GM13977 (cell line): ENCODE measurements at regions not wholly inside any gene's neighbourhood (a gene's known extent, or its start where the extent isn't known, plus 50 kb on each side); places are given as distances from the start of the nearest gene placed in this dataset.

Source experiments
- DNase-seq: peaks from one replicate; pipeline ENCODE4 v3.0.0; 2012; ENCODE audit warnings: low spot score
- CTCF ChIP-seq: IDR thresholded peaks from 2 replicates; pipeline ENCODE4 v1.5.1; 2012; ENCODE audit warnings: mild to moderate bottlenecking, control low read depth; ENCODE audit not compliant: insufficient read depth; ENCODE audit errors: extremely low read depth, missing control alignments
- in situ Hi-C: fragments of 300-500 bp; cut with MboI; formaldehyde crosslinking; loops from one replicate; pipeline ENCODE4 v1.12.0; 2022; ENCODE audit warnings: low sequenced_read_pairs, low pct_unique_long_range_greater_than_20kb, mixed read lengths, inconsistent platforms; ENCODE audit not compliant: unreplicated experiment

GRCh38 chr12:88706286-88706685, 126.0 kb upstream of the KITLG start:
- in situ Hi-C loops: no loop called here
- DNase-seq: no peak
- no peak for TF ChIP-seq CTCF

DNA sequence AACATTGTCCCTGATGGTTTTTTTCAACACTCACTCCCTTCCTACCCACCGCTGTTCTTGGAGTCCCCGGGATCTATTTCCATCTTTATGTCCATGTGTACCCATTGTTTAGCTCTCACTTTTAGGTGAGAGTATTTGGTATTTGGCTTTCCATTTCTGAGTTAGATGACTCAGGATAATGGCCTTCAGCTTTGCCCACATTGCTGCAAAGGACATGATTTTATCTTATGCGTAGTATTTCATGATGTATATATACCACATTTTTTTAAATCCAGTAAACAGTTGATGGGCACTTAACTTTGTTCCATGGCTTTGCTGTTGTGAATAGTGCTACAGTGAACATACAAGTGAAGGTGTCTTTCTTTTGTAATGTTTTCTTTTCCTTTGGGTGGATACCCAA, 123.5 kb upstream of the KITLG start:
- in situ Hi-C loops: no loop called here
- TF ChIP-seq CTCF: no peak
- no peak for DNase-seq

GRCh38 chr12:88698471-88698870, 118.2 kb upstream of the KITLG start:
- DNase-seq: no peak
- in situ Hi-C loops: no loop called here
- TF ChIP-seq CTCF: no peak

- in situ Hi-C loops: no loop called here
- TF ChIP-seq CTCF: no peak
- no peak for DNase-seq
Measured at GRCh38 chr12:88693837-88694445, 113.7 kb upstream of the KITLG start.

- no peak for TF ChIP-seq CTCF
- in situ Hi-C loops: no loop called here
Measured at GRCh38 chr12:88691811-88692210, 111.5 kb upstream of the KITLG start.

DNA sequence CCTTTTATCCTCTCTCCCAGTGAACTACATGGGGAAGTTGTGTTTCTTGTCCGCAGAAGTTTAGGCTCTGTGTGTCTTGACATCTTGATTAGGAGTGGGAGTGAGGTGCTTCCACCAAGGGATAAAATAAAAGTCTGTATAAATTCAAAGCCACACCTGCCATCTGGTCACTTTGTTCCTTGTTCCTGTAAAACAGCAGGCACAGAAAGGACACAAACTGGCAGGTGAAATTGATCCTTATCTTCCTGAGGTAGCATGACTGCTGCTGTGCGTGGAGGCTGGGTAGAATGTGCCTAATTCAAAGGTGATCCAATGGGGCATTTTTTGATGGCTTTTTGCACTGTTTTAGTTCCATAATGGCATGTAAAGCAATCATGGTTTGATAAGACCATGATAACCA, 104.3 kb upstream of the KITLG start:
- TF ChIP-seq CTCF: no peak
- DNase-seq: no peak
- in situ Hi-C loops: no loop called here

More at GRCh38 chr12:88691811-88692210, 111.5 kb upstream of the KITLG start:
- no peak for DNase-seq

- in situ Hi-C loops: no loop called here
- TF ChIP-seq CTCF: no peak
Measured at GRCh38 chr12:88684170-88684569, 103.9 kb upstream of the KITLG start.

More at GRCh38 chr12:88684170-88684569, 103.9 kb upstream of the KITLG start:
- DNase-seq: no peak
